Activated CD4-positive, CD25-positive, alpha-beta regulatory T cell treated with anti-CD3 and anti-CD28 coated beads, Interleukin-2, amount 50 U/mL, for 24 hours (primary cell): ENCODE measurements at regions not wholly inside any gene's neighbourhood (a gene's known extent, or its start where the extent isn't known, plus 50 kb on each side); places are given as distances from the start of the nearest gene placed in this dataset.
A peak's percentile ranks its signal among the peaks of the same experiment; 100 is the strongest.
"Not testable (repeated sequence)": the region's sequence is repeated elsewhere in the genome, so short reads cannot be mapped to it uniquely, and the experiment has no call there.

ENCODE experiments used
- ATAC-seq, 2 donors: fragments of 150-1000 bp; cut with Tn5 transposase; one replicate each; pipeline ENCODE4 v1.10.0; 2021; ENCODE audit warnings: mild to moderate bottlenecking in 1 of 2, moderate library complexity in 1 of 2

GRCh38 chr18:67455890-67456501 is 60.5 kb downstream of the DSEL start:
- no peak for ATAC-seq

GRCh38 chr18:67453901-67454300 is 62.6 kb downstream of the DSEL start:
- ATAC-seq: no peak

- no peak for ATAC-seq
Measured at GRCh38 chr18:67451960-67452359, 64.6 kb downstream of the DSEL start.

- not testable (repeated sequence) for ATAC-seq
Measured at GRCh38 chr18:67451101-67451500, 65.4 kb downstream of the DSEL start.

- no peak for ATAC-seq
Measured at GRCh38 chr18:67433971-67434370, 82.5 kb downstream of the DSEL start.

GRCh38 chr18:67432806-67433205 is 83.7 kb downstream of the DSEL start:
- no peak for ATAC-seq

GRCh38 chr18:67428805-67429204 is 87.7 kb downstream of the DSEL start:
- no peak for ATAC-seq

- ATAC-seq: no peak
Measured at GRCh38 chr18:67428158-67428557, 88.4 kb downstream of the DSEL start.

GRCh38 chr18:67426486-67426885 is 90.0 kb downstream of the DSEL start:
- ATAC-seq: no peak

GRCh38 chr18:67425672-67426071 is 90.8 kb downstream of the DSEL start:
- peak; percentile 63 to 73 for ATAC-seq

GRCh38 chr18:67421651-67422050 is 94.9 kb downstream of the DSEL start:
- ATAC-seq: no peak

- ATAC-seq: peak; percentile 80 to 90
Measured at GRCh38 chr18:67417864-67418523, 98.5 kb downstream of the DSEL start.

- ATAC-seq: no peak
Measured at GRCh38 chr18:67411116-67411515, 105.4 kb downstream of the DSEL start.

GRCh38 chr18:67410075-67411070 is 106.1 kb downstream of the DSEL start:
- no peak for ATAC-seq

GRCh38 chr18:67408240-67408639 is 108.3 kb downstream of the DSEL start:
- no peak for ATAC-seq

GRCh38 chr18:67406714-67407113 is 109.8 kb downstream of the DSEL start:
- ATAC-seq: no peak

GRCh38 chr18:67402543-67402942 is 114.0 kb downstream of the DSEL start:
- no peak for ATAC-seq

GRCh38 chr18:67400502-67401117 is 115.9 kb downstream of the DSEL start:
- no peak for ATAC-seq

- ATAC-seq: no peak
Measured at GRCh38 chr18:67386032-67386431, 130.5 kb downstream of the DSEL start.

- no peak for ATAC-seq
Measured at GRCh38 chr18:67385455-67385854, 131.1 kb downstream of the DSEL start.

- ATAC-seq: not testable (repeated sequence)
Measured at GRCh38 chr18:67384057-67384456, 132.5 kb downstream of the DSEL start.

- ATAC-seq: no peak
Measured at GRCh38 chr18:67381608-67382150, 134.8 kb downstream of the DSEL start.

GRCh38 chr18:67380867-67381266 is 135.7 kb downstream of the DSEL start:
- ATAC-seq: no peak
